Activated CD8-positive, alpha-beta T cell treated with anti-CD3 and anti-CD28 coated beads for 36 hours (primary cell): ENCODE measurements at regions not wholly inside any gene's neighbourhood (a gene's known extent, or its start where the extent isn't known, plus 50 kb on each side); places are given as distances from the start of the nearest gene placed in this dataset.

ENCODE experiments used
- ATAC-seq: fragments of 200-7000 bp; cut with Tn5 transposase; one replicate; pipeline ENCODE4 v1.10.0; 2021; ENCODE audit warnings: mild to moderate bottlenecking, moderate library complexity
- CTCF ChIA-PET: fragments of 350-600 bp; sonication (Branson Sonifier 250); formaldehyde crosslinking; loops from one replicate; lab custom pipeline; 2021; ENCODE audit warnings: antibody characterized with exemption; lab: Charles Lee
- POLR2A ChIA-PET: fragments of 350-600 bp; sonication (Branson Sonifier 250); formaldehyde crosslinking; loops from one replicate; lab custom pipeline; 2021; ENCODE audit warnings: antibody characterized with exemption; lab: Charles Lee
- DNase-seq: peaks from one replicate; pipeline ENCODE4 v3.0.0-alpha.2; 2020
- H3K27ac Mint-ChIP-seq: one replicate; pipeline ENCODE4 v1.8.0; 2021; ENCODE audit warnings: mild to moderate bottlenecking, mixed read lengths
- H3K27me3 Mint-ChIP-seq: one replicate; pipeline ENCODE4 v1.8.0; 2021; ENCODE audit warnings: mixed read lengths
- H3K36me3 Mint-ChIP-seq: one replicate; pipeline ENCODE4 v1.8.0; 2021; ENCODE audit warnings: low read depth, mixed read lengths
- H3K4me1 Mint-ChIP-seq: one replicate; pipeline ENCODE4 v1.8.0; 2021; ENCODE audit warnings: low read depth, mixed read lengths
- H3K4me3 Mint-ChIP-seq: one replicate; pipeline ENCODE4 v1.8.0; 2021; ENCODE audit warnings: mild to moderate bottlenecking, moderate library complexity, mixed read lengths
- H3K9me3 Mint-ChIP-seq: one replicate; pipeline ENCODE4 v1.8.0; 2021; ENCODE audit warnings: mixed read lengths
- CTCF ChIP-seq: fragments of 200-600 bp; IDR thresholded peaks from one replicate; pipeline ENCODE4 v1.8.0; 2022; ENCODE audit warnings: antibody characterized with exemption, mild to moderate bottlenecking
- intact Hi-C: fragments of 100-400 bp; cut with micrococcal nuclease; formaldehyde crosslinking; loops from one replicate; pipeline ENCODE4 v1.10.0; 2022

GRCh38 chr14:59032826-59033225, 155.6 kb upstream of the DAAM1 start:
- Mint-ChIP-seq H3K36me3 (no peaks in the 10 kb centered on the region), H3K9me3 (peaks cover 3% of the 10 kb centered on the region), H3K4me3 (no peak overlapping the region), H3K27me3 (peaks cover 6% of the 10 kb centered on the region), H3K27ac (no peak overlapping the region), H3K4me1 (peaks cover 4% of the 10 kb centered on the region)
- CTCF ChIA-PET = no interaction called here
- intact Hi-C loops = no loop called here
- DNase-seq (no peak), ATAC-seq (no peak)
- TF ChIP-seq CTCF = no peak
- POLR2A ChIA-PET = no interaction called here

- ChIA-PET CTCF (no interaction called here), POLR2A (no interaction called here)
- Mint-ChIP-seq H3K9me3 (peaks cover 3% of the 10 kb centered on the region), H3K27me3 (no peaks in the 10 kb centered on the region), H3K27ac (no peak overlapping the region), H3K4me3 (no peak overlapping the region), H3K4me1 (no peaks in the 10 kb centered on the region), H3K36me3 (no peaks in the 10 kb centered on the region)
- no peak for DNase-seq
- intact Hi-C loops = no loop called here
- TF ChIP-seq CTCF = no peak
- no peak for ATAC-seq
Measured at GRCh38 chr14:59036134-59036533, 152.3 kb upstream of the DAAM1 start.

- Mint-ChIP-seq H3K27me3 (no peaks in the 10 kb centered on the region), H3K27ac (no peak overlapping the region), H3K4me3 (no peak overlapping the region), H3K36me3 (no peaks in the 10 kb centered on the region), H3K4me1 (no peaks in the 10 kb centered on the region), H3K9me3 (peaks cover 3% of the 10 kb centered on the region)
- TF ChIP-seq CTCF = no peak
- ChIA-PET CTCF (no interaction called here), POLR2A (no interaction called here)
- DNase-seq (no peak), ATAC-seq (no peak)
- intact Hi-C loops = no loop called here
Measured at GRCh38 chr14:59037086-59037485, 151.4 kb upstream of the DAAM1 start.

GRCh38 chr14:59037620-59038019, 150.8 kb upstream of the DAAM1 start:
- H3K27me3 Mint-ChIP-seq = no peaks in the 10 kb centered on the region
- POLR2A ChIA-PET = no interaction called here
- H3K36me3 Mint-ChIP-seq = no peaks in the 10 kb centered on the region
- CTCF ChIA-PET = no interaction called here
- H3K27ac Mint-ChIP-seq = no peak overlapping the region
- TF ChIP-seq CTCF = no peak
- H3K9me3 Mint-ChIP-seq = peaks cover 3% of the 10 kb centered on the region
- no peaks in the 10 kb centered on the region for H3K4me1 Mint-ChIP-seq
- no peak overlapping the region for H3K4me3 Mint-ChIP-seq
- ATAC-seq (no peak), DNase-seq (no peak)
- intact Hi-C loops = no loop called here

GRCh38 chr14:59038746-59039145, 149.7 kb upstream of the DAAM1 start:
- DNase-seq (no peak), ATAC-seq (no peak)
- H3K9me3 Mint-ChIP-seq = peaks cover 3% of the 10 kb centered on the region
- ChIA-PET POLR2A (no interaction called here), CTCF (interaction anchor here (1.5 kb wide), 1 partner anchor 17 kb away, joined by 3 read pairs; no protein-coding TSS in a partner anchor)
- no peaks in the 10 kb centered on the region for H3K4me1 Mint-ChIP-seq
- no peak overlapping the region for H3K27ac Mint-ChIP-seq
- H3K4me3 Mint-ChIP-seq = no peak overlapping the region
- no peaks in the 10 kb centered on the region for H3K27me3 Mint-ChIP-seq
- intact Hi-C loops = no loop called here
- no peaks in the 10 kb centered on the region for H3K36me3 Mint-ChIP-seq
- no peak for TF ChIP-seq CTCF
